SU-DHL-6 (cell line): ENCODE measurements at regions not wholly inside any gene's neighbourhood (a gene's known extent, or its start where the extent isn't known, plus 50 kb on each side); places are given as distances from the start of the nearest gene placed in this dataset.

ENCODE experiments used
- EZH2phosphoT487 ChIP-seq: fragments of 200-600 bp; sonication (generic), shearing (Covaris generic); conservative IDR thresholded peaks from 2 replicates; pipeline ENCODE4 v1.6.1; 2018; ENCODE audit warnings: mild to moderate bottlenecking, antibody characterized with exemption, low read length, moderate library complexity, mixed read lengths
- TF ChIP-seq, protein P1 (sequence below): fragments of 200-600 bp; sonication (generic); IDR thresholded peaks from one replicate; pipeline ENCODE4 v1.5.1; 2017; ENCODE audit warnings: antibody characterized with exemption, mild to moderate bottlenecking, low read length, moderate library complexity; ENCODE audit not compliant: insufficient read depth, poor library complexity, severe bottlenecking

DNA sequence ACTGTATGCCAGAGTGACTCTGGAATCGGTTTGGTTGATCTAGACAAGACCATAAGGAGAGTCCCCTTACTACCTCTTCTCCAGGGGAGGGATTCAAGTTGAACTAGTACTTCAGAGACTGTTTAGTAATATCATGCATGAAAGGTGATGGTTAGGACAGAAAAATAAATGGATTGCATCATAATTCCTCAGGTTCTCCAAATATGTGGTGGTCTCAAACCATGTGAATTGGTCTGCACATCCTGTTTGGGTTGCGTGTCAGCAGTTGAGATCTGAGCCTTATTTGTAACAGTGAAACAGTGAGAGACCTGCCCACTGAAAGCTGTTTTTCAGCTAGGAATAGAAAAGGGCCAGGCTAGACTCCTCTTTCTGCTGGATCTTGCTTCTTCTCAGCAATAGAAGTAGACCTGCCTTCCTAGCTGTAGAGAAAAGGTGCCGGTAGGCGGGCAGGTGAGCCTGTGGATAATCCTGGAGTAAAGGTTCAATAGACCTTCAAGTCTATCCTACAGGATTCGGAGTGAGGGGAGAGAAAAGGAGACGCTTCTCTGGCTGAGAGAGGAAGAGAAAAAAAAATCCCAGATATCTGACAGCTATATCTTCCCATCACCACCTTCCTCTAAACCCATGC is 258.5 kb upstream of the E2F7 start:
- TF ChIP-seq, protein P1, sequence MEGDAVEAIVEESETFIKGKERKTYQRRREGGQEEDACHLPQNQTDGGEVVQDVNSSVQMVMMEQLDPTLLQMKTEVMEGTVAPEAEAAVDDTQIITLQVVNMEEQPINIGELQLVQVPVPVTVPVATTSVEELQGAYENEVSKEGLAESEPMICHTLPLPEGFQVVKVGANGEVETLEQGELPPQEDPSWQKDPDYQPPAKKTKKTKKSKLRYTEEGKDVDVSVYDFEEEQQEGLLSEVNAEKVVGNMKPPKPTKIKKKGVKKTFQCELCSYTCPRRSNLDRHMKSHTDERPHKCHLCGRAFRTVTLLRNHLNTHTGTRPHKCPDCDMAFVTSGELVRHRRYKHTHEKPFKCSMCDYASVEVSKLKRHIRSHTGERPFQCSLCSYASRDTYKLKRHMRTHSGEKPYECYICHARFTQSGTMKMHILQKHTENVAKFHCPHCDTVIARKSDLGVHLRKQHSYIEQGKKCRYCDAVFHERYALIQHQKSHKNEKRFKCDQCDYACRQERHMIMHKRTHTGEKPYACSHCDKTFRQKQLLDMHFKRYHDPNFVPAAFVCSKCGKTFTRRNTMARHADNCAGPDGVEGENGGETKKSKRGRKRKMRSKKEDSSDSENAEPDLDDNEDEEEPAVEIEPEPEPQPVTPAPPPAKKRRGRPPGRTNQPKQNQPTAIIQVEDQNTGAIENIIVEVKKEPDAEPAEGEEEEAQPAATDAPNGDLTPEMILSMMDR = no peak
- no peak for TF ChIP-seq EZH2phosphoT487
